ENCODE measurements at regions not wholly inside any gene's neighbourhood (a gene's known extent, or its start where the extent isn't known, plus 50 kb on each side); places are given as distances from the start of the nearest gene placed in this dataset.

DNA sequence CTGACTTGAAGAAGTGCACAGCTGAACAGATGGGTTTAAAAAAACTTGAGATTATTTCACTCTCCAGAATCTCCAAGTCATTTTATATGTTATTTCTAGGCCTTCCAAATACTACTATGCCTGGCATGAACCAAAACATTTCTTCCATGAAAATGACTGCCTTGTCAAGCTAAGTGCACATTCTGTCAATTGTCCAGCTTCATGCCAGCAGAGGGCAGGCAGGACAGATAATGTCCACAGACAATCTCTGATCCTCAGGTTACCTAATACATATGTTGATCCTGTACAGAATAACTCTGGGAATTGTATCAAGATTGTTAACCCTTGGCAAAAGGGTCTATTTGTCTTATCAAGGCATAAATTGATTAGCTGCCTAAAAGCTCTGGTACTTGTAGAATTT is 229.5 kb downstream of the AASDHPPT start:
- CTCF ChIA-PET, result interaction anchor here (0.7 to 2.1 kb wide), 4 partner anchors 13 to 730 kb away, joined by 3 to 8 read pairs (median 5); no protein-coding TSS in a partner anchor
- TF ChIP-seq CTCF (IDR thresholded peaks at IDR 0.05 in 2 of 3, conservative IDR thresholded peaks at IDR 0.05 in 1 of 3; ENCODE audit: borderline replicate concordance in 1 of 3, insufficient read depth in 1 of 3, low read depth in 2 of 3, low read length in 2 of 3), result peak in 2 of 3 experiments; percentile 18 to 25; a peak in 2 of 6 replicates
- peak; percentile 34 for TF ChIP-seq RAD21 (IDR thresholded peaks at IDR 0.05; ENCODE audit: low read depth)
- no peak for TF ChIP-seq YY1 (IDR thresholded peaks at IDR 0.05; ENCODE audit: extremely low read depth, insufficient replicate concordance, low read depth, low read length)
- RAD21 ChIA-PET (ENCODE audit: low non-redundant PET in 1 of 2, low total read pairs in 2 of 2, uncharacterized antibody in 2 of 2, unreplicated experiment in 2 of 2), result no interaction called here

DNA sequence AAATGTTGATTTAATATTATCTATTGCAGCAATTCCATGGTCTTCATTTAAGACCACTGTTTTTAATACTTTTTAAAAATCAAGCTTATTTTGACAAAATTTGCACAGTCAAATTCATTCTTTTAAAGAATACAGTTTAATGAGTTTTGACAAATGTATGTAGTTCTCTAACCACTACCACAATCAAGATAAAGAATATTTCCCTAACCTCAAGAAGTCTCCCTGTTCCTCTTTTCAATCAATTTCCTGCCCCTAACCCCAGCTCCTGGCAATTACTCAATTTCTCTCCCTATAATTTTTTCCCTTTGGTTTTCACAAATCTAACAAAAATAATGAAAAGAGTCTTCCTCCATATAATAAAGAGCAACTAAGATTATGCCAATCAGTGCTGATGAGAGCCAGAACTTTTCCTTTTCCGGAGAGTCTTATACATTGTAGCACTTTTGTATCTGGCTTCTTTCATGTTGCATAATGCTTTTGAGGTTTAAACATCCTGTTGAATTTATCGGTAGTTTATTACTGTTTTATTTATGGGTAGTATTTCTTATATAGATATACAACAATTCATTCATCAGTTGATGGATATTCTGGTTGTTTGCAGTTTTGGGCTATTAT is 231.7 kb downstream of the AASDHPPT start:
- no peak overlapping the region for H3K4me3 ChIP-seq (replicated peaks in 1 of 2; ENCODE audit: low read depth in 1 of 2, low read length in 2 of 2)
- H3K9me3 ChIP-seq (ENCODE audit: control insufficient read depth in 1 of 2, insufficient read depth in 1 of 2, low read depth in 1 of 2, low read length in 2 of 2), result no peaks in the 10 kb centered on the region
- H3K9me2 ChIP-seq (ENCODE audit: insufficient read depth), result no peaks in the 10 kb centered on the region
- ChIA-PET CTCF (interaction anchor here (2.1 kb wide), 1 partner anchor 10 kb away, joined by 8 read pairs; no protein-coding TSS in a partner anchor), POLR2A (no interaction called here), RAD21 (ENCODE audit: low non-redundant PET in 1 of 2, low total read pairs in 2 of 2, uncharacterized antibody in 2 of 2, unreplicated experiment in 2 of 2) (no interaction called here)
- ATAC-seq (no peak), DNase-seq (ENCODE audit: low read depth, low spot score) (no peak)
- H3K4me2 ChIP-seq (ENCODE audit: low read length), result no peak overlapping the region
- H3K27me3 ChIP-seq (ENCODE audit: insufficient read depth, low read length), result no peaks in the 10 kb centered on the region
- no TSS peak for BruUV-seq (replicated peaks)
- no peak overlapping the region for H2AFZ ChIP-seq (ENCODE audit: low read depth, low read length, poor library complexity, severe bottlenecking)
- no peaks in the 10 kb centered on the region for H3K4me1 ChIP-seq (ENCODE audit: control insufficient read depth in 1 of 2, insufficient read depth in 2 of 2, low read length in 2 of 2)
- no peaks in the 10 kb centered on the region for H3K79me2 ChIP-seq (ENCODE audit: insufficient read depth, low read length)
- H3K27ac ChIP-seq (ENCODE audit: low read depth, low read length), result no peak overlapping the region
- no peaks in the 10 kb centered on the region for H3K36me3 ChIP-seq (ENCODE audit: control insufficient read depth in 1 of 2, insufficient read depth in 2 of 2, low read length in 2 of 2)
- no peaks in the 10 kb centered on the region for H4K20me1 ChIP-seq (ENCODE audit: insufficient read depth)
- intact Hi-C loops (cut with micrococcal nuclease), result no loop called here
- H3K9ac ChIP-seq (ENCODE audit: low read length), result no peak overlapping the region
- no peak for TF ChIP-seq ELF1 (IDR thresholded peaks at IDR 0.05; ENCODE audit: borderline replicate concordance, low read depth)
- no peak for TF ChIP-seq JUND (IDR thresholded peaks at IDR 0.05)
- TF ChIP-seq POLR2AphosphoS5 (IDR thresholded peaks at IDR 0.05; ENCODE audit: low read depth, low read length), result no peak
- TF ChIP-seq, protein P1, sequence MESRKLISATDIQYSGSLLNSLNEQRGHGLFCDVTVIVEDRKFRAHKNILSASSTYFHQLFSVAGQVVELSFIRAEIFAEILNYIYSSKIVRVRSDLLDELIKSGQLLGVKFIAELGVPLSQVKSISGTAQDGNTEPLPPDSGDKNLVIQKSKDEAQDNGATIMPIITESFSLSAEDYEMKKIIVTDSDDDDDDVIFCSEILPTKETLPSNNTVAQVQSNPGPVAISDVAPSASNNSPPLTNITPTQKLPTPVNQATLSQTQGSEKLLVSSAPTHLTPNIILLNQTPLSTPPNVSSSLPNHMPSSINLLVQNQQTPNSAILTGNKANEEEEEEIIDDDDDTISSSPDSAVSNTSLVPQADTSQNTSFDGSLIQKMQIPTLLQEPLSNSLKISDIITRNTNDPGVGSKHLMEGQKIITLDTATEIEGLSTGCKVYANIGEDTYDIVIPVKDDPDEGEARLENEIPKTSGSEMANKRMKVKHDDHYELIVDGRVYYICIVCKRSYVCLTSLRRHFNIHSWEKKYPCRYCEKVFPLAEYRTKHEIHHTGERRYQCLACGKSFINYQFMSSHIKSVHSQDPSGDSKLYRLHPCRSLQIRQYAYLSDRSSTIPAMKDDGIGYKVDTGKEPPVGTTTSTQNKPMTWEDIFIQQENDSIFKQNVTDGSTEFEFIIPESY (IDR thresholded peaks at IDR 0.05; ENCODE audit: extremely low read depth, insufficient replicate concordance, low read length), result no peak
- no peak for TF ChIP-seq EGR1 (IDR thresholded peaks at IDR 0.05; ENCODE audit: low read depth)
- no peak for TF ChIP-seq CEBPB (IDR thresholded peaks at IDR 0.05; ENCODE audit: low read depth)
- TF ChIP-seq RAD21 (IDR thresholded peaks at IDR 0.05; ENCODE audit: low read depth), result no peak
- no peak for TF ChIP-seq TCF7L2 (IDR thresholded peaks at IDR 0.05; ENCODE audit: borderline replicate concordance, extremely low read depth, insufficient read depth, insufficient read length)

More for the DNA sequence above, 229.5 kb downstream of the AASDHPPT start:
- BruUV-seq (replicated peaks), result no TSS peak
- Histone ChIP-seq H3K79me2 (ENCODE audit: insufficient read depth, low read length) (no peaks in the 10 kb centered on the region), H3K4me2 (ENCODE audit: low read length) (no peak overlapping the region), H3K27me3 (ENCODE audit: insufficient read depth, low read length) (no peaks in the 10 kb centered on the region), H3K27ac (ENCODE audit: low read depth, low read length) (no peak overlapping the region), H3K9me2 (ENCODE audit: insufficient read depth) (no peaks in the 10 kb centered on the region), H3K4me1 (ENCODE audit: control insufficient read depth in 1 of 2, insufficient read depth in 2 of 2, low read length in 2 of 2) (no peaks in the 10 kb centered on the region), H3K4me3 (replicated peaks in 1 of 2; ENCODE audit: low read depth in 1 of 2, low read length in 2 of 2) (no peak overlapping the region), H4K20me1 (ENCODE audit: insufficient read depth) (no peaks in the 10 kb centered on the region), H3K36me3 (ENCODE audit: control insufficient read depth in 1 of 2, insufficient read depth in 2 of 2, low read length in 2 of 2) (no peaks in the 10 kb centered on the region), H3K9me3 (ENCODE audit: control insufficient read depth in 1 of 2, insufficient read depth in 1 of 2, low read depth in 1 of 2, low read length in 2 of 2) (no peaks in the 10 kb centered on the region), H3K9ac (ENCODE audit: low read length) (no peak overlapping the region), H2AFZ (ENCODE audit: low read depth, low read length, poor library complexity, severe bottlenecking) (no peak overlapping the region)
- DNase-seq (ENCODE audit: low read depth, low spot score) (no peak), ATAC-seq (peak; percentile 42; the same call in 1 of the 2 replicates)
- intact Hi-C loops (cut with micrococcal nuclease), result no loop called here
- POLR2A ChIA-PET, result interaction anchor here (0.5 kb wide), 1 partner anchor 9 kb away, joined by 3 read pairs; no protein-coding TSS in a partner anchor
